Body of pancreas (tissue), 4 donors: ENCODE measurements at regions not wholly inside any gene's neighbourhood (a gene's known extent, or its start where the extent isn't known, plus 50 kb on each side); places are given as distances from the start of the nearest gene placed in this dataset.

Experiments
- POLR2A ChIP-seq, 3 donors: fragments of 450-650 bp; IDR thresholded peaks; one replicate each; pipeline ENCODE4 v1.6.1; 2016; ENCODE audit warnings: antibody characterized with exemption in 3 of 3, mild to moderate bottlenecking in 2 of 3
- TF ChIP-seq, protein P1 (sequence below), 7 experiments: fragments of 450-650 bp in 4 of 7; fragments of 200-600 bp in 3 of 7; sonication (generic) in 3 of 7; IDR thresholded peaks; one replicate each; pipeline ENCODE4 v1.5.1; 2016 to 2019; ENCODE audit warnings: antibody characterized with exemption in 7 of 7

DNA sequence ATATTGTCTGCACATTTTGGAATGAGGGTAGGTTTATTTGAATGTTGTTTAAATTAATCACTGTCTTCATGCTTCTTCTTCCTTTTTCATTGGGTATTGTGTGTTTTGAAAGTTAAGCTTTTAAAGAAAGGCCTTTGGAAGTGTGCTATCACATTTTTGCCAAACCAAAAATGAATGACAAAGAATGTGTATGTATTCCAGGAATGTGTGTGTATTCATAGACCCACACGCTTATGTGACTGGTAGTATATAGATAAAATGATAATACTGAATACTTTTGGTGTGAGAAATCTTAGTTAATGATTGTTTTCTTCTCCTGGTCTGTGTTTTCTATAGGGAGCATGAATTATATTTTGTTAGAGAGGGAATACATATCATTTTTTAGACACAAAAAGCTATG, 404.4 kb downstream of the TLL1 start:
- TF ChIP-seq, protein P1, sequence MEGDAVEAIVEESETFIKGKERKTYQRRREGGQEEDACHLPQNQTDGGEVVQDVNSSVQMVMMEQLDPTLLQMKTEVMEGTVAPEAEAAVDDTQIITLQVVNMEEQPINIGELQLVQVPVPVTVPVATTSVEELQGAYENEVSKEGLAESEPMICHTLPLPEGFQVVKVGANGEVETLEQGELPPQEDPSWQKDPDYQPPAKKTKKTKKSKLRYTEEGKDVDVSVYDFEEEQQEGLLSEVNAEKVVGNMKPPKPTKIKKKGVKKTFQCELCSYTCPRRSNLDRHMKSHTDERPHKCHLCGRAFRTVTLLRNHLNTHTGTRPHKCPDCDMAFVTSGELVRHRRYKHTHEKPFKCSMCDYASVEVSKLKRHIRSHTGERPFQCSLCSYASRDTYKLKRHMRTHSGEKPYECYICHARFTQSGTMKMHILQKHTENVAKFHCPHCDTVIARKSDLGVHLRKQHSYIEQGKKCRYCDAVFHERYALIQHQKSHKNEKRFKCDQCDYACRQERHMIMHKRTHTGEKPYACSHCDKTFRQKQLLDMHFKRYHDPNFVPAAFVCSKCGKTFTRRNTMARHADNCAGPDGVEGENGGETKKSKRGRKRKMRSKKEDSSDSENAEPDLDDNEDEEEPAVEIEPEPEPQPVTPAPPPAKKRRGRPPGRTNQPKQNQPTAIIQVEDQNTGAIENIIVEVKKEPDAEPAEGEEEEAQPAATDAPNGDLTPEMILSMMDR (IDR thresholded peaks at IDR 0.05), result no peak
- no peak for TF ChIP-seq POLR2A (IDR thresholded peaks at IDR 0.05)
